ENCODE measurements at regions not wholly inside any gene's neighbourhood (a gene's known extent, or its start where the extent isn't known, plus 50 kb on each side); places are given as distances from the start of the nearest gene placed in this dataset.
"Not testable (repeated sequence)": the region's sequence is repeated elsewhere in the genome, so short reads cannot be mapped to it uniquely, and the experiment has no call there.

- no peak for DNase-seq
These were observed 254.3 kb downstream of the SOX4 start for GRCh38 chr6:21847711-21848480.

GRCh38 chr6:21850691-21851090 lies 257.1 kb downstream of the SOX4 start:
- DNase-seq, result no peak

- DNase-seq, result no peak
These were observed 262.4 kb downstream of the SOX4 start for GRCh38 chr6:21855811-21856455.

GRCh38 chr6:21856456-21856825 lies 262.9 kb downstream of the SOX4 start:
- no peak for DNase-seq

- no peak for DNase-seq
These were observed 263.3 kb downstream of the SOX4 start for GRCh38 chr6:21856844-21857243.

GRCh38 chr6:21858076-21858475 lies 264.5 kb downstream of the SOX4 start:
- no peak for DNase-seq

GRCh38 chr6:21859193-21859735 lies 265.7 kb downstream of the SOX4 start:
- DNase-seq, result no peak

GRCh38 chr6:21861942-21862341 lies 268.4 kb downstream of the SOX4 start:
- DNase-seq, result no peak

GRCh38 chr6:21864206-21864605 lies 270.7 kb downstream of the SOX4 start:
- no peak for DNase-seq

GRCh38 chr6:21868226-21868625 lies 274.7 kb downstream of the SOX4 start:
- DNase-seq, result no peak

GRCh38 chr6:21869085-21869771 lies 275.7 kb downstream of the SOX4 start:
- no peak for DNase-seq

- peak; percentile 72 for DNase-seq
These were observed 276.7 kb downstream of the SOX4 start for GRCh38 chr6:21870076-21870730.

GRCh38 chr6:21871831-21872230 lies 278.3 kb downstream of the SOX4 start:
- no peak for DNase-seq

GRCh38 chr6:21872749-21873148 lies 279.2 kb downstream of the SOX4 start:
- DNase-seq, result peak; percentile 34

- peak; percentile 66 for DNase-seq
These were observed 280.0 kb downstream of the SOX4 start for GRCh38 chr6:21873562-21873961.

- DNase-seq, result no peak
These were observed 280.8 kb downstream of the SOX4 start for GRCh38 chr6:21874372-21874771.

GRCh38 chr6:21877037-21877436 lies 283.5 kb downstream of the SOX4 start:
- DNase-seq, result not testable (repeated sequence)

GRCh38 chr6:21880249-21880648 lies 286.7 kb downstream of the SOX4 start:
- not testable (repeated sequence) for DNase-seq

GRCh38 chr6:21881969-21882465 lies 288.5 kb downstream of the SOX4 start:
- no peak for DNase-seq

GRCh38 chr6:21883595-21884328 lies 290.2 kb downstream of the SOX4 start:
- DNase-seq, result no peak

- no peak for DNase-seq
These were observed 291.6 kb downstream of the SOX4 start for GRCh38 chr6:21885111-21885510.

All from skin of body (tissue), 1 donor.